ENCODE measurements at regions not wholly inside any gene's neighbourhood (a gene's known extent, or its start where the extent isn't known, plus 50 kb on each side); places are given as distances from the start of the nearest gene placed in this dataset.

DNA sequence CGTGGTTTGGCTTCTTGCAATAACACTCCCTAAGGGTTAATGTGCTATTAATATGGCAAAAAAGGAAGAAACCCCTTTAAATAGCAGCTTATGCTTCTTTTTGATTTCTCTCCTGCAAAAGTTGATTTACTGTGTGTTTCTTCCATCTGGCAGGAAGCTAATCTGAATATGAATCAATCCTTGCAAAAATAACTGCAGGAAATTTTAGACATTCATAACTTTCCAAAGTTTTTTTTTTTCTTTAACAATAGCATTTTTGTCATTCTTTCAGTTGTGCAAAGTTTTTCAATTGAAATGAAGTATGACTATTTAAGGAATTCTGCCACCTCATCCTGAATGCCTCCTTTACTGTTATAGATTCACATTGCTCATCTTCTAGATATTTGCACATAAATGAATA, 115.6 kb downstream of the SPANXA1 start:
- Histone ChIP-seq H3K9me3 (replicated peaks; ENCODE audit: control insufficient read depth, insufficient read depth, low read length) (no peaks in the 10 kb centered on the region), H3K27ac (ENCODE audit: insufficient read depth, low read depth, low read length) (peak overlapping the region; percentile 95), H3K9ac (replicated peaks; ENCODE audit: extremely low read depth, insufficient read depth, low read length) (peak overlapping the region; percentile 73), H2AFZ (ENCODE audit: low read depth, low read length) (no peak overlapping the region), H3K4me3 (replicated peaks in 1 of 3; ENCODE audit: insufficient read depth in 1 of 3, low read depth in 1 of 3, low read length in 3 of 3) (no peak overlapping the region), H3K9me1 (replicated peaks; ENCODE audit: control insufficient read depth, extremely low read depth, insufficient read depth, low read length) (no peaks in the 10 kb centered on the region), H3K79me2 (ENCODE audit: control insufficient read depth, insufficient read depth, low read length) (no peaks in the 10 kb centered on the region), H3K27me3 (ENCODE audit: control insufficient read depth in 2 of 2, insufficient read depth in 2 of 2, low read length in 2 of 2) (no peaks in the 10 kb centered on the region), H3K36me3 (ENCODE audit: control insufficient read depth in 2 of 2, extremely low read depth in 1 of 2, insufficient read depth in 2 of 2, low read length in 2 of 2) (no peaks in the 10 kb centered on the region), H3K4me2 (ENCODE audit: insufficient read depth, low read length) (peak overlapping the region; percentile 57), H4K20me1 (replicated peaks; ENCODE audit: control insufficient read depth, extremely low read depth, insufficient read depth, low read length) (no peaks in the 10 kb centered on the region), H3K4me1 (ENCODE audit: control insufficient read depth, extremely low read depth, insufficient read depth, low read length) (peaks cover 21% of the 10 kb centered on the region)
- intact Hi-C loops (cut with micrococcal nuclease) (loop anchor here (1.0 to 5.0 kb wide), 7 partner anchors 63 to 652 kb away; no protein-coding TSS in a partner anchor), dilution Hi-C loops (cut with MboI; ENCODE audit: extremely low pct_ligation_motif_present, low sequenced_read_pairs) (no loop called here)
- TF ChIP-seq JUN (IDR thresholded peaks at IDR 0.05; ENCODE audit: borderline replicate concordance, insufficient read depth, insufficient read length, low read depth) (peak; percentile 57), FOS (IDR thresholded peaks at IDR 0.05; ENCODE audit: borderline replicate concordance, insufficient read depth, low read length) (peak; percentile 64), POLR2AphosphoS5 (IDR thresholded peaks at IDR 0.05; ENCODE audit: insufficient read depth, low read depth, low read length) (peak; percentile 16), MYC (IDR thresholded peaks at IDR 0.05; ENCODE audit: low read depth, low read length) (no peak), EZH2 (IDR thresholded peaks at IDR 0.05; ENCODE audit: borderline replicate concordance, low read depth, low read length, severe bottlenecking) (no peak), GATA2 (IDR thresholded peaks at IDR 0.05; ENCODE audit: insufficient read depth, insufficient read length, low read depth, low read length) (peak; percentile 66), POLR2A (IDR thresholded peaks at IDR 0.05; ENCODE audit: low read depth, low read length) (no peak)
- TF ChIP-seq, protein P1, sequence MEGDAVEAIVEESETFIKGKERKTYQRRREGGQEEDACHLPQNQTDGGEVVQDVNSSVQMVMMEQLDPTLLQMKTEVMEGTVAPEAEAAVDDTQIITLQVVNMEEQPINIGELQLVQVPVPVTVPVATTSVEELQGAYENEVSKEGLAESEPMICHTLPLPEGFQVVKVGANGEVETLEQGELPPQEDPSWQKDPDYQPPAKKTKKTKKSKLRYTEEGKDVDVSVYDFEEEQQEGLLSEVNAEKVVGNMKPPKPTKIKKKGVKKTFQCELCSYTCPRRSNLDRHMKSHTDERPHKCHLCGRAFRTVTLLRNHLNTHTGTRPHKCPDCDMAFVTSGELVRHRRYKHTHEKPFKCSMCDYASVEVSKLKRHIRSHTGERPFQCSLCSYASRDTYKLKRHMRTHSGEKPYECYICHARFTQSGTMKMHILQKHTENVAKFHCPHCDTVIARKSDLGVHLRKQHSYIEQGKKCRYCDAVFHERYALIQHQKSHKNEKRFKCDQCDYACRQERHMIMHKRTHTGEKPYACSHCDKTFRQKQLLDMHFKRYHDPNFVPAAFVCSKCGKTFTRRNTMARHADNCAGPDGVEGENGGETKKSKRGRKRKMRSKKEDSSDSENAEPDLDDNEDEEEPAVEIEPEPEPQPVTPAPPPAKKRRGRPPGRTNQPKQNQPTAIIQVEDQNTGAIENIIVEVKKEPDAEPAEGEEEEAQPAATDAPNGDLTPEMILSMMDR (IDR thresholded peaks at IDR 0.05; ENCODE audit: extremely low read depth in 1 of 2, insufficient read depth in 1 of 2, low read depth in 1 of 2, low read length in 2 of 2), result no peak
- TF ChIP-seq, protein P2, sequence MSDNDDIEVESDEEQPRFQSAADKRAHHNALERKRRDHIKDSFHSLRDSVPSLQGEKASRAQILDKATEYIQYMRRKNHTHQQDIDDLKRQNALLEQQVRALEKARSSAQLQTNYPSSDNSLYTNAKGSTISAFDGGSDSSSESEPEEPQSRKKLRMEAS (IDR thresholded peaks at IDR 0.05; ENCODE audit: insufficient read depth, insufficient read length), result no peak
- DNase-seq (ENCODE audit: low read depth, low spot score) (peak; percentile 73), FAIRE-seq (peak; percentile 62)
- no TSS peak for BruUV-seq (replicated peaks)
- ChIA-PET CTCF (interaction anchor here (0.9 to 1.4 kb wide), 4 partner anchors 63 to 703 kb away, joined by 3 to 8 read pairs (median 5); no protein-coding TSS in a partner anchor), POLR2A (interaction anchor here (1.7 kb wide), 1 partner anchor 63 kb away, joined by 6 read pairs; no protein-coding TSS in a partner anchor)

Data from endothelial cell of umbilical vein (primary cell).